Activated B cell treated with CpG ODN at 0.5 μM for 24 hours (primary cell): ENCODE measurements at regions not wholly inside any gene's neighbourhood (a gene's known extent, or its start where the extent isn't known, plus 50 kb on each side); places are given as distances from the start of the nearest gene placed in this dataset.

Source experiments
- ATAC-seq: fragments of 200-7000 bp; cut with Tn5 transposase; one replicate; pipeline ENCODE4 v1.10.0; 2021; ENCODE audit warnings: low read depth, mild to moderate bottlenecking, moderate library complexity
- CTCF ChIA-PET: fragments of 350-600 bp; sonication (Branson Sonifier 250); formaldehyde crosslinking; loops from one replicate; lab custom pipeline; 2021; ENCODE audit warnings: antibody characterized with exemption; lab: Charles Lee
- POLR2A ChIA-PET: fragments of 350-600 bp; sonication (Branson Sonifier 250); formaldehyde crosslinking; loops from one replicate; lab custom pipeline; 2021; ENCODE audit warnings: antibody characterized with exemption; lab: Charles Lee
- DNase-seq: peaks from one replicate; pipeline ENCODE4 v3.0.0; 2022
- H3K27ac Mint-ChIP-seq: one replicate; pipeline ENCODE4 v1.8.0; 2020; ENCODE audit warnings: mixed read lengths
- H3K27me3 Mint-ChIP-seq: one replicate; pipeline ENCODE4 v1.8.0; 2021; ENCODE audit warnings: mixed read lengths
- H3K36me3 Mint-ChIP-seq: one replicate; pipeline ENCODE4 v1.8.0; 2021; ENCODE audit warnings: low read depth, mixed read lengths
- H3K4me1 Mint-ChIP-seq: one replicate; pipeline ENCODE4 v1.8.0; 2021; ENCODE audit warnings: mixed read lengths
- H3K4me3 Mint-ChIP-seq: one replicate; pipeline ENCODE4 v1.8.0; 2020; ENCODE audit warnings: mild to moderate bottlenecking, mixed read lengths
- H3K9me3 Mint-ChIP-seq: one replicate; pipeline ENCODE4 v1.8.0; 2020; ENCODE audit warnings: mixed read lengths
- intact Hi-C: fragments of 100-400 bp; cut with micrococcal nuclease; formaldehyde crosslinking; loops from one replicate; pipeline ENCODE4 v1.15.1; 2024
- TF ChIP-seq, protein P1 (sequence below): fragments of 200-600 bp; IDR thresholded peaks from one replicate; pipeline ENCODE4 v1.8.0; 2022; ENCODE audit warnings: antibody characterized with exemption, mild to moderate bottlenecking

DNA sequence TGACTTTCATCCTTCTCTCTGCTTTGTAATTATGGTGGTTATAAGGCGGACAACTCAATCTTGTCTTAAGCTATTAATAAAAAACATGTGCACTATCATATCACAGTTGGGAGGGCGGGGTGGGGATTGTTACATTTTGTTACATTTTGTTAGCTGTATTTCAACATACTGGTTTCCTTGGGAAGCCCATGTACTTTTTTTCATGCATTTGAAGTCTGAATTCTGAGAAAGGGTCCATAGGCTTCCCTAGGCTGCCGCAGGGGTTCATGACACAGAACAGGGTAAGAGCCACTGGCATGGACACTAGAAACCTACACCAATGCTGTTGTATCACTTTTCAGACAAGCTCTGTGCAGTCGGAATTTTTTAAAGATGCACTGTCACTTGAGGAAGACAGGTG, 178.8 kb downstream of the ETS2 start:
- H3K27ac Mint-ChIP-seq = no peak overlapping the region
- ChIA-PET CTCF (no interaction called here), POLR2A (no interaction called here)
- H3K4me1 Mint-ChIP-seq = peaks cover 14% of the 10 kb centered on the region
- H3K36me3 Mint-ChIP-seq = no peaks in the 10 kb centered on the region
- intact Hi-C loops = no loop called here
- peaks cover 3% of the 10 kb centered on the region for H3K9me3 Mint-ChIP-seq
- TF ChIP-seq, protein P1, sequence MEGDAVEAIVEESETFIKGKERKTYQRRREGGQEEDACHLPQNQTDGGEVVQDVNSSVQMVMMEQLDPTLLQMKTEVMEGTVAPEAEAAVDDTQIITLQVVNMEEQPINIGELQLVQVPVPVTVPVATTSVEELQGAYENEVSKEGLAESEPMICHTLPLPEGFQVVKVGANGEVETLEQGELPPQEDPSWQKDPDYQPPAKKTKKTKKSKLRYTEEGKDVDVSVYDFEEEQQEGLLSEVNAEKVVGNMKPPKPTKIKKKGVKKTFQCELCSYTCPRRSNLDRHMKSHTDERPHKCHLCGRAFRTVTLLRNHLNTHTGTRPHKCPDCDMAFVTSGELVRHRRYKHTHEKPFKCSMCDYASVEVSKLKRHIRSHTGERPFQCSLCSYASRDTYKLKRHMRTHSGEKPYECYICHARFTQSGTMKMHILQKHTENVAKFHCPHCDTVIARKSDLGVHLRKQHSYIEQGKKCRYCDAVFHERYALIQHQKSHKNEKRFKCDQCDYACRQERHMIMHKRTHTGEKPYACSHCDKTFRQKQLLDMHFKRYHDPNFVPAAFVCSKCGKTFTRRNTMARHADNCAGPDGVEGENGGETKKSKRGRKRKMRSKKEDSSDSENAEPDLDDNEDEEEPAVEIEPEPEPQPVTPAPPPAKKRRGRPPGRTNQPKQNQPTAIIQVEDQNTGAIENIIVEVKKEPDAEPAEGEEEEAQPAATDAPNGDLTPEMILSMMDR = no peak
- ATAC-seq = no peak
- no peak overlapping the region for H3K4me3 Mint-ChIP-seq
- no peak for DNase-seq
- H3K27me3 Mint-ChIP-seq = peaks cover 72% of the 10 kb centered on the region

DNA sequence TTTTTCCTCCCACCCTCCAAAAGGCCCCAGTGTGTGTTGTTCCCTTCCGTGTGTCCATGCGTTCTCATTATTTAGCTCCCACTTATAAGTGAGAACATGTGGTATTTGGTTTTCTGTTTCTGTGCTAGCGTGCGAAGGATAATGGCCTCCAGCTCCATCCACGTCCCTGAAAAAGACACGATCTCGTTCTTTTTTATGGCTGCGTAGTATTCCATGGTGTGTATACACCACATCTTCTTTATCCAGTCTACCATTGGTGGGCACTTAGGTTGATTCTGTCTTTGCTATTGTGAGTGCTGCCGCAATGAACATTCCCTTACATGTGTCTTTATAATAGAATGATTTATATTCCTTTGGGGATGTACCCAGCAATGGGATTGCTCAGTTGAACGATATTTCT, 177.8 kb downstream of the ETS2 start:
- no peak for DNase-seq
- peaks cover 12% of the 10 kb centered on the region for H3K4me1 Mint-ChIP-seq
- no peak overlapping the region for H3K4me3 Mint-ChIP-seq
- peaks cover 3% of the 10 kb centered on the region for H3K9me3 Mint-ChIP-seq
- peaks cover 62% of the 10 kb centered on the region for H3K27me3 Mint-ChIP-seq
- no peak overlapping the region for H3K27ac Mint-ChIP-seq
- H3K36me3 Mint-ChIP-seq = no peaks in the 10 kb centered on the region
- CTCF ChIA-PET = no interaction called here
- intact Hi-C loops = no loop called here
- ATAC-seq = no peak
- TF ChIP-seq, protein P1 = no peak
- POLR2A ChIA-PET = no interaction called here

DNA sequence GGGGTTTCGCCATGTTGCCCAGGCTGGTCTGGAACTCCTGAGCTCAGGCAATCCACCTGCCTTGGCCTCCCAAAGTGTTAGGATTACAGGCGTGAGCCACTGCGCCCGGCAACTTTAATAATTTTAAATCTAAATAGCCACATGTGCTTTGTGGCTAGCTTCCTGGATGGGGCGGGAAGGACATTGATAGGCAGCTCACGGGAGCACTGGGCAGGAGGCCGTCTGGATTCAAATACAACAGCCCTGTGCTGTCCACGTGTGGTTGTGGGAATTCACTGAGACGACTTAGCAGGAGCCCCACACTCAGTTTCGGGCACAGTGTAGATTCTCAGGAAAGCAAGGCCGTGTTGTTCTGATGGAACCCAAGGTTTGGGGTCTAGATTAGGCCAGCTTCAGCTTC, 177.1 kb downstream of the ETS2 start:
- Mint-ChIP-seq H3K27me3 (peaks cover 56% of the 10 kb centered on the region), H3K36me3 (no peaks in the 10 kb centered on the region), H3K27ac (no peak overlapping the region), H3K4me3 (no peak overlapping the region), H3K4me1 (peaks cover 12% of the 10 kb centered on the region), H3K9me3 (peaks cover 3% of the 10 kb centered on the region)
- TF ChIP-seq, protein P1 = no peak
- ChIA-PET CTCF (no interaction called here), POLR2A (no interaction called here)
- intact Hi-C loops = no loop called here
- DNase-seq = no peak
- no peak for ATAC-seq

DNA sequence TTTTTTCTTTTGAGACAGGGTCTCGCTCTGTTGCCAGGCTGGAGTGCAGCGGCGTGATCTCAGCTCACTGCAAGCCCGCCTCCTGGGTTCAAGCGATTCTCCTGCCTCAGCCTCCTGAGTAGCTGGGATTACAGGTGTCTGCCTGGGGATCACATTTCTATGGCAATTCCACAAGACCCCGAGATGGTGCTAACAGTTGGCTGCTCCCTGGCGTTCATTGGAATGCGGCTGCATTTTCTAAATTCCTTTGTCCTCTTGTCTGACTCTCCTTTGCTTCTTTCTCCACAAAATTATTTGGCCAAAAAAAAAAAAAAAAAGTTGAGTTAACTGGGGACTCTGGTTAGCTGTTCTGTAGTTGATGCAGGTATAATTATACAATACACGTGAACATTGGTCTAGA, 176.4 kb downstream of the ETS2 start:
- Mint-ChIP-seq H3K4me3 (no peak overlapping the region), H3K27ac (no peak overlapping the region), H3K9me3 (peaks cover 3% of the 10 kb centered on the region), H3K27me3 (peaks cover 50% of the 10 kb centered on the region), H3K4me1 (peaks cover 12% of the 10 kb centered on the region), H3K36me3 (no peaks in the 10 kb centered on the region)
- intact Hi-C loops = no loop called here
- ChIA-PET CTCF (no interaction called here), POLR2A (no interaction called here)
- TF ChIP-seq, protein P1 = no peak
- DNase-seq = no peak
- ATAC-seq = no peak

DNA sequence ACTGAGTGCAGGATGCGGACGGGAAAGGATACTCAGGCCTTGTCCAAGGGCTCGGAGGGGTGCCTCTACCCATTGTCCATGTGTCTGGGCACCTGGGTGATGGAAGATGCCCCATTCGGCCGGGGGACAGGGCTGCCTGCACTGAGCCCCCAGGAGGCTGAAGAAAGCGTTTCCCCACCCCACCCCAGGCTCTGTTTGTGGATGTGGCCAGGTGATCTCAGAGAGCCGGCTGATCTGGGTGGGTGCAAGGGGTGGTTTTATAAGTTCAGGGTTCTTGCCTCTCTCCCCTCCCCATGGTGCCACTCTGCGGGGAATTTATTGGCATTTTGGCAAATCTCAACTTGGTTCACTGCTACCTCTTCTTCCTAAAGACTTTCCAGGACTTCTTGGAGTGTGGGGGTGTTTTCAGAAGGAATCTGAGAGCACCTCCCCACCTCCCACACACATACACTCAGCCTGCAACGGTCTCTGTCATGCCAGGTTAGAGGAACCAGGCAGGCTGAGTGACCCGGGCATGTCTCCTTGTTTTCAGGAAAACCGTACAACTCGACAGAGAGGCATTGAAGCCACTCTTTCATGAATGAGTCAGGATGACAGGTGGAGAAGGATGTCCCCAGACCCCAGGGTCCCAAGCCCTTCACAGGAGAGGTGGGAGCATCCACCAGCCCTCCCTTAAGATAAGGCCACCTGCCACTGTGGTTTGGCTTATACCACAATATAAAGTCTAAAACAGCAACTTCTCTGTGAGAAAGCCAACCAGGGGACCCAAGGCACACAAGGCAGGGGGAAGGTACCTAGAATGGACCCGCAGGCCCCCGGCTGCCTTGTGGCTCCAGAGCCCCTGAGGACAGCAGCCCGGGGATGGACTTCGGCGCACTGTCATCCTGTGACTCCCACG, 174.9 kb downstream of the ETS2 start:
- H3K9me3 Mint-ChIP-seq = peaks cover 3% of the 10 kb centered on the region
- H3K36me3 Mint-ChIP-seq = no peaks in the 10 kb centered on the region
- H3K27me3 Mint-ChIP-seq = peaks cover 40% of the 10 kb centered on the region
- ChIA-PET POLR2A (no interaction called here), CTCF (no interaction called here)
- H3K27ac Mint-ChIP-seq = no peak overlapping the region
- TF ChIP-seq, protein P1 = no peak
- H3K4me3 Mint-ChIP-seq = no peak overlapping the region
- H3K4me1 Mint-ChIP-seq = peaks cover 9% of the 10 kb centered on the region
- intact Hi-C loops = no loop called here
- ATAC-seq (no peak), DNase-seq (no peak)
